Renal cortical epithelial cell (primary cell): ENCODE measurements at regions not wholly inside any gene's neighbourhood (a gene's known extent, or its start where the extent isn't known, plus 50 kb on each side); places are given as distances from the start of the nearest gene placed in this dataset.
A peak's percentile ranks its signal among the peaks of the same experiment; 100 is the strongest.

Experiments
- DNase-seq: peaks from one replicate; pipeline ENCODE4 v3.0.0-alpha.2; 2011; ENCODE audit warnings: low read depth

- peak; percentile 80 for DNase-seq
Observed at GRCh38 chr2:133718688-133719201, 150.5 kb upstream of the NCKAP5 start.

GRCh38 chr2:133720429-133720828, 152.2 kb upstream of the NCKAP5 start:
- no peak for DNase-seq

GRCh38 chr2:133721118-133721517, 152.9 kb upstream of the NCKAP5 start:
- DNase-seq = no peak

- DNase-seq = no peak
Observed at GRCh38 chr2:133723133-133723532, 154.9 kb upstream of the NCKAP5 start.

GRCh38 chr2:133726973-133727372, 158.7 kb upstream of the NCKAP5 start:
- no peak for DNase-seq

- DNase-seq = no peak
Observed at GRCh38 chr2:133732059-133732458, 163.8 kb upstream of the NCKAP5 start.

- DNase-seq = no peak
Observed at GRCh38 chr2:133732982-133733900, 165.0 kb upstream of the NCKAP5 start.

GRCh38 chr2:133733901-133734255, 165.6 kb upstream of the NCKAP5 start:
- DNase-seq = peak; percentile 14

- DNase-seq = peak; percentile 7
Observed at GRCh38 chr2:133734716-133735495, 166.6 kb upstream of the NCKAP5 start.

GRCh38 chr2:133736674-133737073, 168.4 kb upstream of the NCKAP5 start:
- DNase-seq = no peak

- DNase-seq = no peak
Observed at GRCh38 chr2:133737242-133737993, 169.2 kb upstream of the NCKAP5 start.

GRCh38 chr2:133739039-133739438, 170.8 kb upstream of the NCKAP5 start:
- no peak for DNase-seq

- no peak for DNase-seq
Observed at GRCh38 chr2:133740500-133740899, 172.2 kb upstream of the NCKAP5 start.

- DNase-seq = no peak
Observed at GRCh38 chr2:133748007-133748700, 179.9 kb upstream of the NCKAP5 start.

GRCh38 chr2:133753665-133754064, 185.4 kb upstream of the NCKAP5 start:
- DNase-seq = no peak

- peak; percentile 61 for DNase-seq
Observed at GRCh38 chr2:133755480-133756300, 187.4 kb upstream of the NCKAP5 start.

- no peak for DNase-seq
Observed at GRCh38 chr2:133756833-133757232, 188.6 kb upstream of the NCKAP5 start.

GRCh38 chr2:133760376-133760775, 192.1 kb upstream of the NCKAP5 start:
- DNase-seq = no peak

- no peak for DNase-seq
Observed at GRCh38 chr2:133765658-133766057, 197.4 kb upstream of the NCKAP5 start.

- no peak for DNase-seq
Observed at GRCh38 chr2:133766164-133766832, 198.0 kb upstream of the NCKAP5 start.
